Activated CD4-positive, alpha-beta T cell treated with anti-CD3 and anti-CD28 coated beads for 36 hours (primary cell): ENCODE measurements at regions not wholly inside any gene's neighbourhood (a gene's known extent, or its start where the extent isn't known, plus 50 kb on each side); places are given as distances from the start of the nearest gene placed in this dataset.

Experiments used
- ATAC-seq: fragments of 200-7000 bp; cut with Tn5 transposase; one replicate; pipeline ENCODE4 v1.10.0; 2021; ENCODE audit warnings: mild to moderate bottlenecking, moderate library complexity
- CTCF ChIA-PET: fragments of 350-600 bp; sonication (Branson Sonifier 250); formaldehyde crosslinking; loops from one replicate; lab custom pipeline; 2021; ENCODE audit warnings: antibody characterized with exemption; lab: Charles Lee
- POLR2A ChIA-PET: fragments of 350-600 bp; sonication (Branson Sonifier 250); formaldehyde crosslinking; loops from one replicate; lab custom pipeline; 2021; ENCODE audit warnings: antibody characterized with exemption, inconsistent platforms; lab: Charles Lee
- DNase-seq: peaks from one replicate; pipeline ENCODE4 v3.0.0-alpha.2; 2020
- H3K27ac Mint-ChIP-seq: one replicate; pipeline ENCODE4 v1.8.0; 2021; ENCODE audit warnings: mixed read lengths
- H3K27me3 Mint-ChIP-seq: one replicate; pipeline ENCODE4 v1.8.0; 2021; ENCODE audit warnings: mixed read lengths
- H3K36me3 Mint-ChIP-seq: one replicate; pipeline ENCODE4 v1.8.0; 2021; ENCODE audit warnings: low read depth, mixed read lengths
- H3K4me1 Mint-ChIP-seq: one replicate; pipeline ENCODE4 v1.8.0; 2021; ENCODE audit warnings: mixed read lengths
- H3K4me3 Mint-ChIP-seq: one replicate; pipeline ENCODE4 v1.8.0; 2021; ENCODE audit warnings: mild to moderate bottlenecking, moderate library complexity, mixed read lengths
- H3K9me3 Mint-ChIP-seq: one replicate; pipeline ENCODE4 v1.8.0; 2021; ENCODE audit warnings: low read depth, mixed read lengths
- intact Hi-C, 2 experiments: fragments of 100-400 bp; cut with DNase I in 1 of 2; cut with micrococcal nuclease in 1 of 2; formaldehyde crosslinking; loops; one replicate each; pipeline versions ENCODE4 v1.14.2 to v1.15.1; 2022 to 2024; cut with DNase I, micrococcal nuclease

DNA sequence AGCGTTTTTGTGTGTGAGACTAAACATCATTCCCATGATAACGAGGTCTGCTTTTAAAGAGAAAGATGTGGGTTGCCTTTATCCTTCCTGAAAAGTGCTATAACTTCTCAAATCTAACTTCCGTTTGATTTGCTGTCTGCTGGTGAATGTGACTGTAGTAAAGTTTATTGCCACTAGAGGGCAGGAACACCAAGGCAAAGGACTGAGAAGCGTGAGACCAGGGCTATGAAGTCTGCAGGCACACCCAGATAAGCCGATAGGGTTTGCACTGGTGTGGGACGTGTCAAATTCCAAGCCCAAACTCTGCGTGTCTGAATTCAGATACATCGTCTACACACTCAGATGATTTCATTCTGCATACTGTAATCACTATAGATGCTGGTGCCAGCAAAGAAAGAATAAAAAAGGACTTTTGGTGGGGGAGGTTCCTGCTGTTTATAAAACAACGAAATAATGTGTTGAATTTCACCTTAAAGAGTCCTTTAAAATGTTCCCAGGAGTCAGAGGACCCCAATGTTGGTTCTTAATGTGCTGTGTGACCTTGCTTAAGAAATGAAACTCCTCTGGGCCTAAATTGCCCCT lies 87.2 kb downstream of the PTTG1 start:
- ATAC-seq, result peak; percentile 73
- Mint-ChIP-seq H3K36me3 (no peaks in the 10 kb centered on the region), H3K27ac (peak overlapping the region; percentile 82), H3K27me3 (peaks cover 6% of the 10 kb centered on the region), H3K4me1 (peaks cover 45% of the 10 kb centered on the region), H3K4me3 (no peak overlapping the region), H3K9me3 (no peaks in the 10 kb centered on the region)
- CTCF ChIA-PET, result interaction anchor here (0.7 to 4.0 kb wide), 15 partner anchors 12 to 238 kb away, joined by 3 to 100 read pairs (median 4); partner anchors contain the start of gene PTTG1
- POLR2A ChIA-PET, result no interaction called here
- intact Hi-C loops, result loop anchor here (1.0 to 10.0 kb wide), 5 partner anchors 70 to 1036 kb away; partner anchors contain the start of gene GABRB2 (in 1 of the 2)
- peak; percentile 76 for DNase-seq

- no peak overlapping the region for H3K27ac Mint-ChIP-seq
- intact Hi-C loops, result no loop called here
- ATAC-seq (no peak), DNase-seq (no peak)
- H3K4me1 Mint-ChIP-seq, result peaks cover 35% of the 10 kb centered on the region
- no peaks in the 10 kb centered on the region for H3K9me3 Mint-ChIP-seq
- H3K36me3 Mint-ChIP-seq, result no peaks in the 10 kb centered on the region
- H3K4me3 Mint-ChIP-seq, result no peak overlapping the region
- ChIA-PET POLR2A (no interaction called here), CTCF (interaction anchor here (1.1 to 2.6 kb wide), 3 partner anchors 44 to 276 kb away, joined by 4 to 11 read pairs (median 5); no protein-coding TSS in a partner anchor)
- peaks cover 6% of the 10 kb centered on the region for H3K27me3 Mint-ChIP-seq
These were observed 89.8 kb downstream of the PTTG1 start for GRCh38 chr5:160511280-160511929.
